ENCODE measurements at regions not wholly inside any gene's neighbourhood (a gene's known extent, or its start where the extent isn't known, plus 50 kb on each side); places are given as distances from the start of the nearest gene placed in this dataset.

DNA sequence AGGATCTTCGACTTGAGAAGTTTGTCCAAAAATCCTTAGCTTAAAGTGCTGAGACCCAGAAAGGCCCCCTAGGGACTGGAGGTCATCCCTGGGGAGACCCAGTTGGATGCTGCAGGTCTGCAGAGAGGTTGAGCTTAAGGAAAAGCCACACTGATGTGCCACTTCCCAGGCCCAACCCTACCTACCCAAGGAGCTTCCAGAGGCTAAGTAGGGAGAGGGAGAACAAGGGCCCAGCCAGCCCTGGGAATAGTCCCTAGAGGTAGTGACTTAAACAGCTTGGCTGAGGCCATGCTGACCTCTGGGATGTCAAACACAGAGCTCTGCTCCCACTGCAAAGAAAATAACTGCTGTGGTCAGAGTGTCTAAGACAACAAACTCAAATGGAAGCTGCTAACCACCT lies 693.7 kb downstream of the MATN1 start:
- H3K27ac ChIP-seq (ENCODE audit: low read depth, low read length): no peak overlapping the region
- no TSS peak for BruUV-seq (replicated peaks)
- intact Hi-C loops (cut with micrococcal nuclease): no loop called here
- H4K20me1 ChIP-seq (ENCODE audit: insufficient read depth): no peaks in the 10 kb centered on the region
- ChIA-PET RAD21 (ENCODE audit: low non-redundant PET in 1 of 2, low total read pairs in 2 of 2, uncharacterized antibody in 2 of 2, unreplicated experiment in 2 of 2) (no interaction called here), POLR2A (no interaction called here), CTCF (no interaction called here)
- H3K9me3 ChIP-seq (ENCODE audit: control insufficient read depth in 1 of 2, insufficient read depth in 1 of 2, low read depth in 1 of 2, low read length in 2 of 2): peaks cover 0 to 3% of the 10 kb centered on the region in 2 experiments; a peak in 1 of 4 replicates
- no peak for ATAC-seq
- H3K36me3 ChIP-seq (ENCODE audit: control insufficient read depth in 1 of 2, insufficient read depth in 2 of 2, low read length in 2 of 2): no peaks in the 10 kb centered on the region
- H3K79me2 ChIP-seq (ENCODE audit: insufficient read depth, low read length): no peaks in the 10 kb centered on the region
- no peak overlapping the region for H2AFZ ChIP-seq (ENCODE audit: low read depth, low read length, poor library complexity, severe bottlenecking)
- no peaks in the 10 kb centered on the region for H3K4me1 ChIP-seq (ENCODE audit: control insufficient read depth in 1 of 2, insufficient read depth in 2 of 2, low read length in 2 of 2)
- H3K9me2 ChIP-seq (ENCODE audit: insufficient read depth): no peaks in the 10 kb centered on the region
- H3K4me2 ChIP-seq (ENCODE audit: low read length): no peak overlapping the region
- DNase-seq (ENCODE audit: low read depth, low spot score): no peak
- no peak overlapping the region for H3K9ac ChIP-seq (ENCODE audit: low read length)
- H3K27me3 ChIP-seq (ENCODE audit: insufficient read depth, low read length): peaks cover 4% of the 10 kb centered on the region; the same call in 1 of the 2 replicates
- no peak overlapping the region for H3K4me3 ChIP-seq (replicated peaks in 1 of 2; ENCODE audit: low read depth in 1 of 2, low read length in 2 of 2)
- no peak for TF ChIP-seq ZFX (IDR thresholded peaks at IDR 0.05)
- TF ChIP-seq, protein P1, sequence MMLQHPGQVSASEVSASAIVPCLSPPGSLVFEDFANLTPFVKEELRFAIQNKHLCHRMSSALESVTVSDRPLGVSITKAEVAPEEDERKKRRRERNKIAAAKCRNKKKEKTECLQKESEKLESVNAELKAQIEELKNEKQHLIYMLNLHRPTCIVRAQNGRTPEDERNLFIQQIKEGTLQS (IDR thresholded peaks at IDR 0.05): no peak
- TF ChIP-seq EZH2 (IDR thresholded peaks at IDR 0.05): no peak
- TF ChIP-seq FOSL1 (IDR thresholded peaks at IDR 0.05; ENCODE audit: low read depth): no peak

DNA sequence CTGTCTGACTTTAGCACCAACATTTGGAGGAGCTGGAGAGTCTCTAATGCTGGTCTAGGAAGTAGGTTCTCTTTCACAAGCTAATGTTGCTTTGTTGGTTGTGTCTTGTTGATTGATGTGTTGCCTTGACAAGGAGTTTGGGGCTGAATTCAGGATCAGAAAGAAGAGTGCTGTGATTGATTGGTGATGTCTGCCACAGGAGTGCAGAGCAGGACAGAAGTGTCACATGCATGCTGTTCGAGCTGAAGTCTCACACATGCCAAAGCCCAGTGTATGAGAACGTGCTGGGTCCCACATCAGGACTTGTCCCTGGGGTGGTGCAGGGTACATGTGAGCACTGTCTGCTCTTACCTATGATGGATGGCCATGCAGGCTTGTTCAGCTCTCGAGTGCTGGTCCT lies 694.4 kb downstream of the MATN1 start:
- Histone ChIP-seq H3K79me2 (ENCODE audit: insufficient read depth, low read length) (no peaks in the 10 kb centered on the region), H3K9me3 (ENCODE audit: control insufficient read depth in 1 of 2, insufficient read depth in 1 of 2, low read depth in 1 of 2, low read length in 2 of 2) (peaks cover 0 to 3% of the 10 kb centered on the region in 2 experiments; a peak in 1 of 4 replicates), H3K9me2 (ENCODE audit: insufficient read depth) (no peaks in the 10 kb centered on the region), H3K4me1 (ENCODE audit: control insufficient read depth in 1 of 2, insufficient read depth in 2 of 2, low read length in 2 of 2) (no peaks in the 10 kb centered on the region), H3K4me2 (ENCODE audit: low read length) (no peak overlapping the region), H3K4me3 (replicated peaks in 1 of 2; ENCODE audit: low read depth in 1 of 2, low read length in 2 of 2) (no peak overlapping the region), H3K27ac (ENCODE audit: low read depth, low read length) (no peak overlapping the region), H2AFZ (ENCODE audit: low read depth, low read length, poor library complexity, severe bottlenecking) (no peak overlapping the region), H3K9ac (ENCODE audit: low read length) (no peak overlapping the region), H4K20me1 (ENCODE audit: insufficient read depth) (no peaks in the 10 kb centered on the region), H3K36me3 (ENCODE audit: control insufficient read depth in 1 of 2, insufficient read depth in 2 of 2, low read length in 2 of 2) (no peaks in the 10 kb centered on the region), H3K27me3 (ENCODE audit: insufficient read depth, low read length) (peaks cover 4% of the 10 kb centered on the region; the same call in 1 of the 2 replicates)
- DNase-seq (ENCODE audit: low read depth, low spot score) (no peak), ATAC-seq (no peak)
- ChIA-PET RAD21 (ENCODE audit: low non-redundant PET in 1 of 2, low total read pairs in 2 of 2, uncharacterized antibody in 2 of 2, unreplicated experiment in 2 of 2) (no interaction called here), POLR2A (no interaction called here), CTCF (no interaction called here)
- intact Hi-C loops (cut with micrococcal nuclease): no loop called here
- BruUV-seq (replicated peaks): no TSS peak
- TF ChIP-seq, protein P2, sequence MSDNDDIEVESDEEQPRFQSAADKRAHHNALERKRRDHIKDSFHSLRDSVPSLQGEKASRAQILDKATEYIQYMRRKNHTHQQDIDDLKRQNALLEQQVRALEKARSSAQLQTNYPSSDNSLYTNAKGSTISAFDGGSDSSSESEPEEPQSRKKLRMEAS (IDR thresholded peaks at IDR 0.05): no peak; the same call in 1 of the 2 replicates
- no peak for TF ChIP-seq EZH2phosphoT487 (IDR thresholded peaks at IDR 0.05; ENCODE audit: borderline replicate concordance)
- TF ChIP-seq CEBPB (IDR thresholded peaks at IDR 0.05; ENCODE audit: low read depth): no peak
- TF ChIP-seq POLR2AphosphoS5 (IDR thresholded peaks at IDR 0.05; ENCODE audit: low read depth, low read length): no peak
- TF ChIP-seq, protein P3, sequence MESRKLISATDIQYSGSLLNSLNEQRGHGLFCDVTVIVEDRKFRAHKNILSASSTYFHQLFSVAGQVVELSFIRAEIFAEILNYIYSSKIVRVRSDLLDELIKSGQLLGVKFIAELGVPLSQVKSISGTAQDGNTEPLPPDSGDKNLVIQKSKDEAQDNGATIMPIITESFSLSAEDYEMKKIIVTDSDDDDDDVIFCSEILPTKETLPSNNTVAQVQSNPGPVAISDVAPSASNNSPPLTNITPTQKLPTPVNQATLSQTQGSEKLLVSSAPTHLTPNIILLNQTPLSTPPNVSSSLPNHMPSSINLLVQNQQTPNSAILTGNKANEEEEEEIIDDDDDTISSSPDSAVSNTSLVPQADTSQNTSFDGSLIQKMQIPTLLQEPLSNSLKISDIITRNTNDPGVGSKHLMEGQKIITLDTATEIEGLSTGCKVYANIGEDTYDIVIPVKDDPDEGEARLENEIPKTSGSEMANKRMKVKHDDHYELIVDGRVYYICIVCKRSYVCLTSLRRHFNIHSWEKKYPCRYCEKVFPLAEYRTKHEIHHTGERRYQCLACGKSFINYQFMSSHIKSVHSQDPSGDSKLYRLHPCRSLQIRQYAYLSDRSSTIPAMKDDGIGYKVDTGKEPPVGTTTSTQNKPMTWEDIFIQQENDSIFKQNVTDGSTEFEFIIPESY (IDR thresholded peaks at IDR 0.05; ENCODE audit: extremely low read depth, insufficient replicate concordance, low read length): no peak
- TF ChIP-seq SRF (IDR thresholded peaks at IDR 0.05; ENCODE audit: low read depth): no peak
- TF ChIP-seq EZH2 (IDR thresholded peaks at IDR 0.05): no peak
- TF ChIP-seq ZFX (IDR thresholded peaks at IDR 0.05): no peak
- TF ChIP-seq SP1 (IDR thresholded peaks at IDR 0.05; ENCODE audit: low read depth): no peak
- TF ChIP-seq TCF7L2 (IDR thresholded peaks at IDR 0.05; ENCODE audit: borderline replicate concordance, extremely low read depth, insufficient read depth, insufficient read length): no peak
- TF ChIP-seq, protein P4, sequence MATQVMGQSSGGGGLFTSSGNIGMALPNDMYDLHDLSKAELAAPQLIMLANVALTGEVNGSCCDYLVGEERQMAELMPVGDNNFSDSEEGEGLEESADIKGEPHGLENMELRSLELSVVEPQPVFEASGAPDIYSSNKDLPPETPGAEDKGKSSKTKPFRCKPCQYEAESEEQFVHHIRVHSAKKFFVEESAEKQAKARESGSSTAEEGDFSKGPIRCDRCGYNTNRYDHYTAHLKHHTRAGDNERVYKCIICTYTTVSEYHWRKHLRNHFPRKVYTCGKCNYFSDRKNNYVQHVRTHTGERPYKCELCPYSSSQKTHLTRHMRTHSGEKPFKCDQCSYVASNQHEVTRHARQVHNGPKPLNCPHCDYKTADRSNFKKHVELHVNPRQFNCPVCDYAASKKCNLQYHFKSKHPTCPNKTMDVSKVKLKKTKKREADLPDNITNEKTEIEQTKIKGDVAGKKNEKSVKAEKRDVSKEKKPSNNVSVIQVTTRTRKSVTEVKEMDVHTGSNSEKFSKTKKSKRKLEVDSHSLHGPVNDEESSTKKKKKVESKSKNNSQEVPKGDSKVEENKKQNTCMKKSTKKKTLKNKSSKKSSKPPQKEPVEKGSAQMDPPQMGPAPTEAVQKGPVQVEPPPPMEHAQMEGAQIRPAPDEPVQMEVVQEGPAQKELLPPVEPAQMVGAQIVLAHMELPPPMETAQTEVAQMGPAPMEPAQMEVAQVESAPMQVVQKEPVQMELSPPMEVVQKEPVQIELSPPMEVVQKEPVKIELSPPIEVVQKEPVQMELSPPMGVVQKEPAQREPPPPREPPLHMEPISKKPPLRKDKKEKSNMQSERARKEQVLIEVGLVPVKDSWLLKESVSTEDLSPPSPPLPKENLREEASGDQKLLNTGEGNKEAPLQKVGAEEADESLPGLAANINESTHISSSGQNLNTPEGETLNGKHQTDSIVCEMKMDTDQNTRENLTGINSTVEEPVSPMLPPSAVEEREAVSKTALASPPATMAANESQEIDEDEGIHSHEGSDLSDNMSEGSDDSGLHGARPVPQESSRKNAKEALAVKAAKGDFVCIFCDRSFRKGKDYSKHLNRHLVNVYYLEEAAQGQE (IDR thresholded peaks at IDR 0.05; ENCODE audit: low read depth): no peak
- TF ChIP-seq YY1 (IDR thresholded peaks at IDR 0.05; ENCODE audit: extremely low read depth, insufficient replicate concordance, low read depth, low read length): no peak
- no peak for TF ChIP-seq POLR2A (IDR thresholded peaks at IDR 0.05; ENCODE audit: borderline replicate concordance, extremely low read depth, insufficient read depth, insufficient read length)
- TF ChIP-seq, protein P1 (IDR thresholded peaks at IDR 0.05): no peak
- no peak for TF ChIP-seq JUND (IDR thresholded peaks at IDR 0.05)

Data from HCT116 (cell line).